DND-41 (cell line): ENCODE measurements at regions not wholly inside any gene's neighbourhood (a gene's known extent, or its start where the extent isn't known, plus 50 kb on each side); places are given as distances from the start of the nearest gene placed in this dataset.

Experiments used
- EZH2 ChIP-seq: IDR thresholded peaks from 3 replicates; pipeline ENCODE4 v1.6.1; 2012; ENCODE audit warnings: borderline replicate concordance, low read depth, mild to moderate bottlenecking, moderate library complexity, low read length, inconsistent platforms; ENCODE audit not compliant: severe bottlenecking
- TF ChIP-seq, protein P1 (sequence below): IDR thresholded peaks from 2 replicates; pipeline ENCODE4 v1.5.1; 2012; ENCODE audit warnings: borderline replicate concordance, low read length, moderate library complexity, mild to moderate bottlenecking; ENCODE audit not compliant: poor library complexity, severe bottlenecking; ENCODE audit errors: extremely low read depth

DNA sequence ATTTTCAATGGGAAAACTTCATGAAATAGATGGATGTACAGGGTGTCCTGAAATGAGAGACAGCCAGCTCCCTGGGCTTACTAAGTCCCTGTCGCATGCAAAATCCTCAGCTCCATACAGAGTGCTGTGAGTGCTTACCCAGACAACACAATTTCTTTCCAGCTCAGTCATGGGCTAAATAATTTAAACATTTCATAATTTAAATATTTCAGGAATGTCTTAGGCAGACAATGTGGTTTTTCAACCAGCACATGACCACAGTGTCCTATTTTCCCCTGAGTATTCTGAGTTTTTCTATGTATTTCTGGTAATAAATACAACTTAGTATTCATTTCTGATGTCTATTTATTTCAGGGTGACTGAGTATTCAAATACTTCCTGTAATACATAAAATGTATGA lies 188.5 kb upstream of the SNX2 start:
- TF ChIP-seq, protein P1, sequence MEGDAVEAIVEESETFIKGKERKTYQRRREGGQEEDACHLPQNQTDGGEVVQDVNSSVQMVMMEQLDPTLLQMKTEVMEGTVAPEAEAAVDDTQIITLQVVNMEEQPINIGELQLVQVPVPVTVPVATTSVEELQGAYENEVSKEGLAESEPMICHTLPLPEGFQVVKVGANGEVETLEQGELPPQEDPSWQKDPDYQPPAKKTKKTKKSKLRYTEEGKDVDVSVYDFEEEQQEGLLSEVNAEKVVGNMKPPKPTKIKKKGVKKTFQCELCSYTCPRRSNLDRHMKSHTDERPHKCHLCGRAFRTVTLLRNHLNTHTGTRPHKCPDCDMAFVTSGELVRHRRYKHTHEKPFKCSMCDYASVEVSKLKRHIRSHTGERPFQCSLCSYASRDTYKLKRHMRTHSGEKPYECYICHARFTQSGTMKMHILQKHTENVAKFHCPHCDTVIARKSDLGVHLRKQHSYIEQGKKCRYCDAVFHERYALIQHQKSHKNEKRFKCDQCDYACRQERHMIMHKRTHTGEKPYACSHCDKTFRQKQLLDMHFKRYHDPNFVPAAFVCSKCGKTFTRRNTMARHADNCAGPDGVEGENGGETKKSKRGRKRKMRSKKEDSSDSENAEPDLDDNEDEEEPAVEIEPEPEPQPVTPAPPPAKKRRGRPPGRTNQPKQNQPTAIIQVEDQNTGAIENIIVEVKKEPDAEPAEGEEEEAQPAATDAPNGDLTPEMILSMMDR = no peak
- no peak for TF ChIP-seq EZH2
